Keratinocyte (primary cell): ENCODE measurements at regions not wholly inside any gene's neighbourhood (a gene's known extent, or its start where the extent isn't known, plus 50 kb on each side); places are given as distances from the start of the nearest gene placed in this dataset.

ENCODE experiments used
- CTCF ChIP-seq, 3 experiments: IDR thresholded peaks in 1 of 3; conservative IDR thresholded peaks in 1 of 3; optimal IDR thresholded peaks in 1 of 3; 2 replicates in 2 of 3; 3 replicates in 1 of 3; pipeline versions ENCODE3 to v1.5.1; 2011; ENCODE audit warnings: low read length in 3 of 3, mild to moderate bottlenecking in 3 of 3, moderate library complexity in 2 of 3, control low read depth in 1 of 3, inconsistent platforms in 1 of 3; ENCODE audit not compliant: insufficient read depth in 2 of 3; ENCODE audit errors: extremely low read depth in 1 of 3
- EZH2 ChIP-seq: IDR thresholded peaks from one replicate; pipeline ENCODE4 v1.6.1; 2012; ENCODE audit warnings: inconsistent platforms, mild to moderate bottlenecking, low read length, moderate library complexity

- no peak for TF ChIP-seq CTCF (optimal IDR thresholded peaks at IDR 0.05 in 1 of 3, IDR thresholded peaks at IDR 0.05 in 1 of 3, conservative IDR thresholded peaks at IDR 0.05 in 1 of 3; ENCODE audit: extremely low read depth in 1 of 3, insufficient read depth in 2 of 3, low read length in 3 of 3)
- TF ChIP-seq EZH2, result no peak
These were observed 183.2 kb upstream of the DACH1 start for GRCh38 chr13:72050251-72050650.
